Heart right ventricle (tissue), 16 donors: ENCODE measurements at regions not wholly inside any gene's neighbourhood (a gene's known extent, or its start where the extent isn't known, plus 50 kb on each side); places are given as distances from the start of the nearest gene placed in this dataset.

Experiments used
- ATAC-seq, 8 donors: fragments of 200-7000 bp; cut with Tn5 transposase; one replicate each; pipeline ENCODE4 v1.9.1; 2020; ENCODE audit warnings: mild to moderate bottlenecking in 8 of 8, moderate library complexity in 8 of 8, moderate number of reproducible peaks in 1 of 8
- DNase-seq, 2 donors: peaks; one replicate each; pipeline ENCODE4 v3.0.0-alpha.2; 2020
- H3K27ac ChIP-seq, 10 donors: fragments of 200-600 bp; sonication (generic) in 2 of 10; one replicate each; pipeline versions ENCODE4 v1.5.0 to v1.8.0; 2020 to 2022; ENCODE audit warnings: mild to moderate bottlenecking in 3 of 10
- H3K27me3 ChIP-seq, 7 donors: fragments of 200-600 bp; one replicate each; pipeline ENCODE4 v1.8.0; 2021 to 2022; ENCODE audit warnings: mild to moderate bottlenecking in 2 of 7
- H3K36me3 ChIP-seq, 9 donors: fragments of 200-600 bp; sonication (generic) in 1 of 9; one replicate each; pipeline versions ENCODE4 v1.5.0 to v1.8.0; 2020 to 2022; ENCODE audit warnings: mild to moderate bottlenecking in 2 of 9
- H3K4me1 ChIP-seq, 9 donors: fragments of 200-600 bp; sonication (generic) in 1 of 9; one replicate each; pipeline versions ENCODE4 v1.5.0 to v1.8.0; 2020 to 2022; ENCODE audit warnings: mild to moderate bottlenecking in 4 of 9
- H3K4me3 ChIP-seq, 10 donors: fragments of 200-600 bp; sonication (generic) in 2 of 10; one replicate each; pipeline versions ENCODE4 v1.5.0 to v1.8.0; 2020 to 2022; ENCODE audit warnings: mild to moderate bottlenecking in 7 of 10, moderate library complexity in 2 of 10
- H3K9me3 ChIP-seq, 11 donors: fragments of 200-600 bp in 10 of 11; sonication (generic) in 2 of 11; one replicate each; pipeline versions ENCODE4 v1.5.0 to v1.8.0; 2013 to 2022; ENCODE audit warnings: mild to moderate bottlenecking in 2 of 11, control low read depth in 1 of 11, moderate library complexity in 1 of 11
- WGBS, 2 donors: extraction: QIAGEN DNeasy Blood & Tissue Kit; methylation state at CpG; one replicate each; pipeline ENCODE4 v1.1.7; 2013; ENCODE audit warnings: inconsistent platforms in 1 of 2; 5-methylcytosine and 5-hydroxymethylcytosine counted together
- intact Hi-C, 10 donors: fragments of 100-400 bp; cut with DNase I; formaldehyde crosslinking; loops; one replicate each; pipeline versions ENCODE4 v1.11.1 to v1.14.2; 2022
- TF ChIP-seq, protein P1 (sequence below), 9 donors: fragments of 200-600 bp; sonication (generic) in 2 of 9; IDR thresholded peaks; one replicate each; pipeline versions ENCODE4 v1.5.0 to v1.8.0; 2021 to 2022; ENCODE audit warnings: antibody characterized with exemption in 9 of 9, mild to moderate bottlenecking in 5 of 9, moderate library complexity in 1 of 9
- donor health status: Arrhythmogenic right ventricular cardiomyopathy.
- donor health status: ischemic (EF 13 %, LVEDD 7.1; RV severe dilation, severe dysfunction).
- donor health status: healthy with polysubstance abuse.
- donor health status: DM: no; HTN: yes; CAD: no.
- donor health status: DM: no; HTN: no; CAD: no.
- donor health status: ischemic (EF 25% LVEDD 6.9; RV normal size, moderate dysfunction).
- donor health status: ischemic (EF 25% LVEDD 5.7; RV mildly dilated, moderate dysfunction).
- donor health status: healthy.
- donor health status: DM: yes; HTN: yes; CAD: no.
- donor health status: Ischemic cardiomyopathy.
- donor health status: ischemic (EF 35%, LVEDD 5.7; RV mildly dilated, moderate dysfunction).
- donor health status: nonischemic (EF 11% LVEDD 7.7; RV severe dilation, severe dysfunction).
- donor health status: DM: yes; HTN: yes; CAD: no.
- donor health status: PGD.
- donor health status: ischemic (EF 29% LVEDD 5.4; RV normal size, mild dysfunction).
- donor health status: nonischemic (EF 23%, LVEDD 6.1; RV moderate dilation, normal function).

DNA sequence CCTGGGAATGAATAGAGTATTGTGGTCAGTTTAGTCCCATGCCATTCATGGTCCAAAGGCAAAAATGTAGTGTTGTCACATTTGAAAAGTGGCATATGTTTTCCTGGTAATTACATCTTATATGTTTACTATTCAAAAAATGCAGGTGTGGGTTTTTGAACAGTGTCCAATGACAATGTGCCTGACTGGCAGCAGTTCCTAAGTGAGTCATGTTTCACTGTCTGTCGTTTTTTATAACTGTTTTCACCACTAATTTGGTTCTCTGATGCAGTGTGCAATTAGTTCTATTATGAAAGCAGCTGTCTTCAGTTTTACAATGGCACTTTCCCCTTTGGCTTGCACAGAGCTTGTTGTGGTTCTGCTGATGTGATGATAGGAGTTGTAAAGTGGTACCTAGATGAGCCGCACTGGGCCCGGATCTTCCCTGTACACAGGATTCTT, 162.3 kb downstream of the SEM1 start:
- no peak overlapping the region for H3K27ac ChIP-seq
- H3K9me3 ChIP-seq, result peaks cover 0 to 5% (median 0%) of the 10 kb centered on the region in 11 donors
- TF ChIP-seq, protein P1, sequence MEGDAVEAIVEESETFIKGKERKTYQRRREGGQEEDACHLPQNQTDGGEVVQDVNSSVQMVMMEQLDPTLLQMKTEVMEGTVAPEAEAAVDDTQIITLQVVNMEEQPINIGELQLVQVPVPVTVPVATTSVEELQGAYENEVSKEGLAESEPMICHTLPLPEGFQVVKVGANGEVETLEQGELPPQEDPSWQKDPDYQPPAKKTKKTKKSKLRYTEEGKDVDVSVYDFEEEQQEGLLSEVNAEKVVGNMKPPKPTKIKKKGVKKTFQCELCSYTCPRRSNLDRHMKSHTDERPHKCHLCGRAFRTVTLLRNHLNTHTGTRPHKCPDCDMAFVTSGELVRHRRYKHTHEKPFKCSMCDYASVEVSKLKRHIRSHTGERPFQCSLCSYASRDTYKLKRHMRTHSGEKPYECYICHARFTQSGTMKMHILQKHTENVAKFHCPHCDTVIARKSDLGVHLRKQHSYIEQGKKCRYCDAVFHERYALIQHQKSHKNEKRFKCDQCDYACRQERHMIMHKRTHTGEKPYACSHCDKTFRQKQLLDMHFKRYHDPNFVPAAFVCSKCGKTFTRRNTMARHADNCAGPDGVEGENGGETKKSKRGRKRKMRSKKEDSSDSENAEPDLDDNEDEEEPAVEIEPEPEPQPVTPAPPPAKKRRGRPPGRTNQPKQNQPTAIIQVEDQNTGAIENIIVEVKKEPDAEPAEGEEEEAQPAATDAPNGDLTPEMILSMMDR (IDR thresholded peaks at IDR 0.05), result no peak
- H3K4me1 ChIP-seq, result no peaks in the 10 kb centered on the region
- no peaks in the 10 kb centered on the region for H3K27me3 ChIP-seq
- no peak overlapping the region for H3K4me3 ChIP-seq
- no peaks in the 10 kb centered on the region for H3K36me3 ChIP-seq
- no peak for DNase-seq
- intact Hi-C loops, result no loop called here
- 65 to 72% methylated on average over 3 of the region's 3 CpGs for WGBS, 2 donors
- ATAC-seq, result no peak

DNA sequence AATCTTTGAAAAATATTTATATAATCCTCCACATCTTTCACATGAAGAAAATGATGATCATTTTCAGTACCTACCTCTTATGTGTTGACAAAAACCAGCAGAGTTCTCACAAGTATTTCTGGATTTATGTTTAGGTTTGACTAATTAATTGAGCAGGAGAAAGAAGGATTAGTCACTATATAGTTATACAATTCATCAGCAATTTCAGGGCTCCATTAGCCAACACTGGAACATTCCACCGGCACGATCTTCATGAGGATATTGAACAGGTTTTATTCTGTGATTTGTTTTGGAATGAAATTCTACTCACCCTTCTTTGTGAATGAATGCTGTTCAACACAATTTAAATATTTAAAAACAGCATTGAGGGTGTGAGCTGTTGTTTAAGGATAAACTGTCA, 163.2 kb downstream of the SEM1 start:
- Histone ChIP-seq H3K36me3 (no peaks in the 10 kb centered on the region), H3K27me3 (no peaks in the 10 kb centered on the region), H3K4me1 (no peaks in the 10 kb centered on the region), H3K27ac (no peak overlapping the region), H3K4me3 (no peak overlapping the region), H3K9me3 (no peaks in the 10 kb centered on the region)
- TF ChIP-seq, protein P1 (IDR thresholded peaks at IDR 0.05), result no peak
- 89 to 95% methylated on average over 2 of the region's 2 CpGs for WGBS, 2 donors
- no peak for ATAC-seq
- DNase-seq, result no peak
- intact Hi-C loops, result no loop called here

- WGBS, 2 donors, result 89 to 93% methylated on average over 1 of the region's 1 CpG
- Histone ChIP-seq H3K9me3 (peaks cover 0 to 12% (median 0%) of the 10 kb centered on the region in 11 donors), H3K36me3 (no peaks in the 10 kb centered on the region), H3K27me3 (no peaks in the 10 kb centered on the region), H3K4me1 (no peaks in the 10 kb centered on the region), H3K27ac (no peak overlapping the region), H3K4me3 (no peak overlapping the region)
- TF ChIP-seq, protein P1 (IDR thresholded peaks at IDR 0.05), result no peak
- intact Hi-C loops, result no loop called here
- DNase-seq, result no peak
- ATAC-seq, result no peak
Measured at GRCh38 chr7:96539471-96539870, 170.2 kb downstream of the SEM1 start.

DNA sequence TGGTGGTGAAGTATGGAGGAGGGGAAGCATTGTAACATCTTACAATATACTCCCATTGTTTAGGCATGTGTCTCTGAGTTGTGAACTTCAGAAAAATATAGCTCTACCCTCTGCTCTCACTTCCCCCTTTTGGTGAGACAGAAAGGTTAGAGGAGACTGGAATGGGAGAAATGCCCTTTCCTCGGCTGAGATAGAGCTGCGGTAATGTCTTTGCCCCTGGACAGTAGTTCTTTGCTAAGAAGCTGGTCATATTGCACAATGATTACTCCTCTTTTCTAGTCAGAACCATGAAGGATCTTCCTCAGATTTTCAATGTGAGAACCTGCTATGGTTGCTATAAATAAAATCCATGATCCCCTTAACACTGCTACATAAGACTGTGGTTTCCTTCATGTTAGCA, 171.0 kb downstream of the SEM1 start:
- no peaks in the 10 kb centered on the region for H3K4me1 ChIP-seq
- no peaks in the 10 kb centered on the region for H3K27me3 ChIP-seq
- intact Hi-C loops, result no loop called here
- no peak for DNase-seq
- no peak for ATAC-seq
- H3K4me3 ChIP-seq, result no peak overlapping the region
- H3K27ac ChIP-seq, result no peak overlapping the region
- TF ChIP-seq, protein P1 (IDR thresholded peaks at IDR 0.05), result no peak
- 45 to 63% methylated on average over 2 of the region's 2 CpGs for WGBS, 2 donors
- no peaks in the 10 kb centered on the region for H3K36me3 ChIP-seq
- peaks cover 0 to 12% (median 0%) of the 10 kb centered on the region in 11 donors for H3K9me3 ChIP-seq
